GM23338 (cell line): ENCODE measurements at regions not wholly inside any gene's neighbourhood (a gene's known extent, or its start where the extent isn't known, plus 50 kb on each side); places are given as distances from the start of the nearest gene placed in this dataset.
A peak's percentile ranks its signal among the peaks of the same experiment; 100 is the strongest.

ENCODE experiments used
- ATAC-seq: fragments of 200-7000 bp; cut with Tn5 transposase; 3 replicates; pipeline ENCODE4 v1.9.1; 2020
- DNase-seq: peaks from one replicate; pipeline ENCODE4 v3.0.0-alpha.2; 2015; ENCODE audit warnings: low spot score
- H2AFZ ChIP-seq: fragments of 200-600 bp; sonication (generic); 2 replicates; pipeline ENCODE4 v1.8.0; 2016; ENCODE audit warnings: antibody characterized with exemption, mild to moderate bottlenecking, moderate library complexity
- H3F3A ChIP-seq: fragments of 200-600 bp; sonication (generic); replicated peaks from 2 replicates; pipeline ENCODE4 v1.8.0; 2017; ENCODE audit warnings: antibody characterized with exemption, mixed run types, low read depth
- H3K27ac ChIP-seq: fragments of 200-600 bp; sonication (generic); 2 replicates; pipeline ENCODE4 v1.6.1; 2016; ENCODE audit warnings: low read depth
- H3K27me3 ChIP-seq: fragments of 200-600 bp; sonication (generic); 2 replicates; pipeline ENCODE4 v1.8.0; 2016; ENCODE audit warnings: mild to moderate bottlenecking, mixed run types, moderate library complexity; ENCODE audit not compliant: insufficient read depth
- H3K36me3 ChIP-seq: fragments of 200-600 bp; sonication (generic); 2 replicates; pipeline ENCODE4 v1.8.0; 2016; ENCODE audit warnings: mild to moderate bottlenecking; ENCODE audit not compliant: insufficient read depth
- H3K4me1 ChIP-seq: fragments of 200-600 bp; sonication (generic); 2 replicates; pipeline ENCODE4 v1.8.0; 2016; ENCODE audit warnings: mild to moderate bottlenecking, moderate library complexity; ENCODE audit not compliant: insufficient read depth
- H3K4me2 ChIP-seq: fragments of 200-600 bp; sonication (generic); 2 replicates; pipeline ENCODE4 v1.7.1; 2017; ENCODE audit warnings: mixed run types
- H3K4me3 ChIP-seq: fragments of 200-600 bp; sonication (generic); 2 replicates; pipeline ENCODE4 v1.6.1; 2016; ENCODE audit warnings: mixed run types
- H3K79me2 ChIP-seq: fragments of 200-600 bp; sonication (generic); replicated peaks from 2 replicates; pipeline ENCODE4 v1.8.0; 2017; ENCODE audit warnings: mild to moderate bottlenecking; ENCODE audit not compliant: insufficient read depth
- H3K9me2 ChIP-seq: fragments of 200-600 bp; sonication (generic); 2 replicates; pipeline ENCODE4 v1.8.0; 2017; ENCODE audit not compliant: insufficient read depth
- H4K20me1 ChIP-seq: fragments of 200-600 bp; sonication (generic); replicated peaks from 2 replicates; pipeline ENCODE4 v1.8.0; 2017; ENCODE audit warnings: mild to moderate bottlenecking; ENCODE audit not compliant: insufficient read depth
- H3K27ac Mint-ChIP-seq: 2 replicates; pipeline ENCODE4 v1.8.0; 2020; ENCODE audit warnings: inconsistent platforms, mild to moderate bottlenecking, moderate library complexity, mixed read lengths
- H3K27me3 Mint-ChIP-seq: 3 replicates; pipeline ENCODE4 v1.8.0; 2022; ENCODE audit warnings: low read depth, mild to moderate bottlenecking, moderate library complexity, mixed read lengths, inconsistent platforms; ENCODE audit not compliant: insufficient read depth, poor library complexity
- H3K36me3 Mint-ChIP-seq: 3 replicates; pipeline ENCODE4 v1.8.0; 2021; ENCODE audit warnings: low read depth, mild to moderate bottlenecking, inconsistent platforms, moderate library complexity, mixed read lengths
- H3K4me1 Mint-ChIP-seq: 3 replicates; pipeline ENCODE4 v1.8.0; 2020; ENCODE audit warnings: mild to moderate bottlenecking, inconsistent platforms, mixed read lengths
- H3K4me3 Mint-ChIP-seq: 3 replicates; pipeline ENCODE4 v1.8.0; 2021; ENCODE audit warnings: moderate library complexity, mild to moderate bottlenecking, inconsistent platforms, mixed read lengths
- H3K9me3 Mint-ChIP-seq: 3 replicates; pipeline ENCODE4 v1.8.0; 2020; ENCODE audit warnings: moderate library complexity, mild to moderate bottlenecking, inconsistent platforms, mixed read lengths
- CREB1 ChIP-seq: fragments of 250-450 bp; sonication (Bioruptor Pico); IDR thresholded peaks from 2 replicates; pipeline ENCODE4 v1.5.0; 2020; ENCODE audit warnings: low read depth, mild to moderate bottlenecking, moderate library complexity
- CTCF ChIP-seq, 2 experiments: fragments of 200-600 bp in 1 of 2; sonication (generic) in 1 of 2; conservative IDR thresholded peaks; 2 replicates each; pipeline versions ENCODE4 v1.5.1 to v1.6.1; 2016 to 2017; ENCODE audit warnings: antibody characterized with exemption in 2 of 2, low read depth in 2 of 2, mild to moderate bottlenecking in 2 of 2, moderate library complexity in 1 of 2
- ETS1 ChIP-seq: IDR thresholded peaks from 2 replicates; pipeline ENCODE4 v1.6.1; 2016; ENCODE audit warnings: antibody characterized with exemption
- EZH2 ChIP-seq: fragments of 200-600 bp; sonication (generic); IDR thresholded peaks from one replicate; pipeline ENCODE4 v1.8.0; 2017; ENCODE audit warnings: antibody characterized with exemption, mild to moderate bottlenecking, low read depth; ENCODE audit not compliant: unreplicated experiment
- EZH2phosphoT487 ChIP-seq: fragments of 200-600 bp; sonication (generic); IDR thresholded peaks from one replicate; pipeline ENCODE4 v1.8.1; 2018; ENCODE audit warnings: antibody characterized with exemption; ENCODE audit not compliant: unreplicated experiment
- JUNB ChIP-seq: IDR thresholded peaks from one replicate; pipeline ENCODE4 v1.6.1; 2016; ENCODE audit warnings: antibody characterized with exemption; ENCODE audit not compliant: unreplicated experiment
- NANOG ChIP-seq: IDR thresholded peaks from 2 replicates; pipeline ENCODE4 v1.6.1; 2016; ENCODE audit warnings: antibody characterized with exemption, borderline replicate concordance
- POLR2AphosphoS5 ChIP-seq: IDR thresholded peaks from 2 replicates; pipeline ENCODE4 v1.6.1; 2016; ENCODE audit warnings: antibody characterized with exemption, low read depth
- STAT1 ChIP-seq: IDR thresholded peaks from one replicate; pipeline ENCODE4 v1.6.1; 2016; ENCODE audit warnings: antibody characterized with exemption; ENCODE audit not compliant: unreplicated experiment
- ZNF114 ChIP-seq: fragments of 250-450 bp; sonication (Bioruptor Pico); IDR thresholded peaks from 2 replicates; pipeline ENCODE4 v1.5.0; 2020; ENCODE audit warnings: mild to moderate bottlenecking, moderate library complexity
- ZNF331 ChIP-seq: fragments of 250-450 bp; sonication (Bioruptor Pico); IDR thresholded peaks from 2 replicates; pipeline ENCODE4 v1.5.0; 2020; ENCODE audit warnings: low read depth, mild to moderate bottlenecking, moderate library complexity
- TF ChIP-seq, protein P1 (sequence below): fragments of 250-450 bp; sonication (Bioruptor Pico); IDR thresholded peaks from 2 replicates; pipeline ENCODE4 v1.5.0; 2020; ENCODE audit warnings: mild to moderate bottlenecking, moderate library complexity
- TF ChIP-seq, protein P2 (sequence below): IDR thresholded peaks from one replicate; pipeline ENCODE4 v1.6.1; 2018; ENCODE audit warnings: antibody characterized with exemption; ENCODE audit not compliant: unreplicated experiment

DNA sequence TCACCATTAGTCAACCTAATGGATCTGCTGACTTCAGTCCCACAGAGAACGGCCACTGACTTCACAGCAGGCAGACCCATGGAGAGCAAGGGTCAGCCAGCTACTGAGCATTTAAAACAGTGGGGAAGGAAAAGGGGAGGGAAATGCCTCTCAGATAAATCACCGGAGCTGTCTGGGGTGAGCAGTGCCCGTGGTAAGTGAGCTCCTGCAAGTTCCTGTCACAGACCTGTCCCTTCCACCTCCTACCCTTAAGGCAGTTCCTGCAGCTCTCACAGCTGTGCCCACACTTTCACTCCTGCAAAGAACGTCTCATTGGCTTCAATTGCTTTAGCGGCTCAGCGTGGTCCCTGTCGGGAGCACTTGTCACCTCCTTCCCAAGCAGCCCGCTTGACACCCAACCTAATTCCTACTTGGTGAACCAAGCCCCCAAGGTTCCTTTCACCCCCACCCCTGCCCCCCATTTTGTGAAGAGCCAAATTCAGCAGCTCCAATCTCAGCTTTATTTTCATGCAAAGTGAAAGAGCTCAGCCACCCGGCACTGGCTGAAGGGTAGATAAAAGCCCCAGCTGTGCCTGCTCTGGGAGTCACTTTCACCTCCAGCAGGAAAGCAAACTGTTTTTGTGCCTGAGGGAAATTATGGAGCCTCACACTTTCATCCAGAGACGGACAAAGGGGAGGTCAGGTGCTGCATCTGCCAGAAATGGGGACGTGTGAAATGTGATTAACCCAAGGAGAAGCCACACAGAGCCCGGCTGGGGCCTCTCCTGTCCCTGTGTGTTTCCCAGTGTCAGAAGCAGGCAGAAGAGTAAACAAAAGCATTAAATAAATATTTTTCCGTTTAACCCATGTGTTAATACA, 306.2 kb downstream of the TTLL7 start:
- Mint-ChIP-seq H3K4me1 (peaks cover 69% of the 10 kb centered on the region), H3K27ac (peak overlapping the region; percentile 96), H3K36me3 (peaks cover 20% of the 10 kb centered on the region), H3K9me3 (peaks cover 13% of the 10 kb centered on the region), H3K4me3 (peak overlapping the region; percentile 57), H3K27me3 (peaks cover 11% of the 10 kb centered on the region)
- H3K27me3 ChIP-seq = no peaks in the 10 kb centered on the region
- no peaks in the 10 kb centered on the region; the same call in 1 of the 2 replicates for H3F3A ChIP-seq
- TF ChIP-seq CREB1 (no peak), ZNF331 (no peak), ETS1 (no peak), CTCF (conservative IDR thresholded peaks at IDR 0.05; ENCODE audit: low read depth in 2 of 2) (no peak), NANOG (peak; percentile 46; the same call in 1 of the 2 replicates), EZH2 (no peak), JUNB (no peak), STAT1 (no peak), POLR2AphosphoS5 (peak; percentile 34; the same call in 1 of the 2 replicates), EZH2phosphoT487 (no peak), ZNF114 (CRISPR knock-in tag) (0 out of 2 replicates have a peak, but pooled peaks have one; percentile 10)
- TF ChIP-seq, protein P1, sequence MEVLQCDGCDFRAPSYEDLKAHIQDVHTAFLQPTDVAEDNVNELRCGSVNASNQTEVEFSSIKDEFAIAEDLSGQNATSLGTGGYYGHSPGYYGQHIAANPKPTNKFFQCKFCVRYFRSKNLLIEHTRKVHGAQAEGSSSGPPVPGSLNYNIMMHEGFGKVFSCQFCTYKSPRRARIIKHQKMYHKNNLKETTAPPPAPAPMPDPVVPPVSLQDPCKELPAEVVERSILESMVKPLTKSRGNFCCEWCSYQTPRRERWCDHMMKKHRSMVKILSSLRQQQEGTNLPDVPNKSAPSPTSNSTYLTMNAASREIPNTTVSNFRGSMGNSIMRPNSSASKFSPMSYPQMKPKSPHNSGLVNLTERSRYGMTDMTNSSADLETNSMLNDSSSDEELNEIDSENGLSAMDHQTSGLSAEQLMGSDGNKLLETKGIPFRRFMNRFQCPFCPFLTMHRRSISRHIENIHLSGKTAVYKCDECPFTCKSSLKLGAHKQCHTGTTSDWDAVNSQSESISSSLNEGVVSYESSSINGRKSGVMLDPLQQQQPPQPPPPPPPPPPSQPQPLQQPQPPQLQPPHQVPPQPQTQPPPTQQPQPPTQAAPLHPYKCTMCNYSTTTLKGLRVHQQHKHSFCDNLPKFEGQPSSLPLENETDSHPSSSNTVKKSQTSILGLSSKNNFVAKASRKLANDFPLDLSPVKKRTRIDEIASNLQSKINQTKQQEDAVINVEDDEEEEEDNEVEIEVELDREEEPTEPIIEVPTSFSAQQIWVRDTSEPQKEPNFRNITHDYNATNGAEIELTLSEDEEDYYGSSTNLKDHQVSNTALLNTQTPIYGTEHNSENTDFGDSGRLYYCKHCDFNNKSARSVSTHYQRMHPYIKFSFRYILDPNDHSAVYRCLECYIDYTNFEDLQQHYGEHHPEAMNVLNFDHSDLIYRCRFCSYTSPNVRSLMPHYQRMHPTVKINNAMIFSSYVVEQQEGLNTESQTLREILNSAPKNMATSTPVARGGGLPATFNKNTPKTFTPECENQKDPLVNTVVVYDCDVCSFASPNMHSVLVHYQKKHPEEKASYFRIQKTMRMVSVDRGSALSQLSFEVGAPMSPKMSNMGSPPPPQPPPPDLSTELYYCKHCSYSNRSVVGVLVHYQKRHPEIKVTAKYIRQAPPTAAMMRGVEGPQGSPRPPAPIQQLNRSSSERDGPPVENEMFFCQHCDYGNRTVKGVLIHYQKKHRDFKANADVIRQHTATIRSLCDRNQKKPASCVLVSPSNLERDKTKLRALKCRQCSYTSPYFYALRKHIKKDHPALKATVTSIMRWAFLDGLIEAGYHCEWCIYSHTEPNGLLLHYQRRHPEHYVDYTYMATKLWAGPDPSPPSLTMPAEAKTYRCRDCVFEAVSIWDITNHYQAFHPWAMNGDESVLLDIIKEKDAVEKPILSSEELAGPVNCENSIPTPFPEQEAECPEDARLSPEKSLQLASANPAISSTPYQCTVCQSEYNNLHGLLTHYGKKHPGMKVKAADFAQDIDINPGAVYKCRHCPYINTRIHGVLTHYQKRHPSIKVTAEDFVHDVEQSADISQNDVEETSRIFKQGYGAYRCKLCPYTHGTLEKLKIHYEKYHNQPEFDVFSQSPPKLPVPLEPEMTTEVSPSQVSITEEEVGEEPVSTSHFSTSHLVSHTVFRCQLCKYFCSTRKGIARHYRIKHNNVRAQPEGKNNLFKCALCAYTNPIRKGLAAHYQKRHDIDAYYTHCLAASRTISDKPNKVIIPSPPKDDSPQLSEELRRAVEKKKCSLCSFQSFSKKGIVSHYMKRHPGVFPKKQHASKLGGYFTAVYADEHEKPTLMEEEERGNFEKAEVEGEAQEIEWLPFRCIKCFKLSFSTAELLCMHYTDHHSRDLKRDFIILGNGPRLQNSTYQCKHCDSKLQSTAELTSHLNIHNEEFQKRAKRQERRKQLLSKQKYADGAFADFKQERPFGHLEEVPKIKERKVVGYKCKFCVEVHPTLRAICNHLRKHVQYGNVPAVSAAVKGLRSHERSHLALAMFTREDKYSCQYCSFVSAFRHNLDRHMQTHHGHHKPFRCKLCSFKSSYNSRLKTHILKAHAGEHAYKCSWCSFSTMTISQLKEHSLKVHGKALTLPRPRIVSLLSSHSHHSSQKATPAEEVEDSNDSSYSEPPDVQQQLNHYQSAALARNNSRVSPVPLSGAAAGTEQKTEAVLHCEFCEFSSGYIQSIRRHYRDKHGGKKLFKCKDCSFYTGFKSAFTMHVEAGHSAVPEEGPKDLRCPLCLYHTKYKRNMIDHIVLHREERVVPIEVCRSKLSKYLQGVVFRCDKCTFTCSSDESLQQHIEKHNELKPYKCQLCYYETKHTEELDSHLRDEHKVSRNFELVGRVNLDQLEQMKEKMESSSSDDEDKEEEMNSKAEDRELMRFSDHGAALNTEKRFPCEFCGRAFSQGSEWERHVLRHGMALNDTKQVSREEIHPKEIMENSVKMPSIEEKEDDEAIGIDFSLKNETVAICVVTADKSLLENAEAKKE = 0 out of 2 replicates have a peak, but pooled peaks have one; percentile 1
- TF ChIP-seq, protein P2, sequence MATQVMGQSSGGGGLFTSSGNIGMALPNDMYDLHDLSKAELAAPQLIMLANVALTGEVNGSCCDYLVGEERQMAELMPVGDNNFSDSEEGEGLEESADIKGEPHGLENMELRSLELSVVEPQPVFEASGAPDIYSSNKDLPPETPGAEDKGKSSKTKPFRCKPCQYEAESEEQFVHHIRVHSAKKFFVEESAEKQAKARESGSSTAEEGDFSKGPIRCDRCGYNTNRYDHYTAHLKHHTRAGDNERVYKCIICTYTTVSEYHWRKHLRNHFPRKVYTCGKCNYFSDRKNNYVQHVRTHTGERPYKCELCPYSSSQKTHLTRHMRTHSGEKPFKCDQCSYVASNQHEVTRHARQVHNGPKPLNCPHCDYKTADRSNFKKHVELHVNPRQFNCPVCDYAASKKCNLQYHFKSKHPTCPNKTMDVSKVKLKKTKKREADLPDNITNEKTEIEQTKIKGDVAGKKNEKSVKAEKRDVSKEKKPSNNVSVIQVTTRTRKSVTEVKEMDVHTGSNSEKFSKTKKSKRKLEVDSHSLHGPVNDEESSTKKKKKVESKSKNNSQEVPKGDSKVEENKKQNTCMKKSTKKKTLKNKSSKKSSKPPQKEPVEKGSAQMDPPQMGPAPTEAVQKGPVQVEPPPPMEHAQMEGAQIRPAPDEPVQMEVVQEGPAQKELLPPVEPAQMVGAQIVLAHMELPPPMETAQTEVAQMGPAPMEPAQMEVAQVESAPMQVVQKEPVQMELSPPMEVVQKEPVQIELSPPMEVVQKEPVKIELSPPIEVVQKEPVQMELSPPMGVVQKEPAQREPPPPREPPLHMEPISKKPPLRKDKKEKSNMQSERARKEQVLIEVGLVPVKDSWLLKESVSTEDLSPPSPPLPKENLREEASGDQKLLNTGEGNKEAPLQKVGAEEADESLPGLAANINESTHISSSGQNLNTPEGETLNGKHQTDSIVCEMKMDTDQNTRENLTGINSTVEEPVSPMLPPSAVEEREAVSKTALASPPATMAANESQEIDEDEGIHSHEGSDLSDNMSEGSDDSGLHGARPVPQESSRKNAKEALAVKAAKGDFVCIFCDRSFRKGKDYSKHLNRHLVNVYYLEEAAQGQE = no peak
- 0 out of 2 replicates have a peak, but pooled peaks cover 3% of the 10 kb centered on the region for H3K36me3 ChIP-seq
- ATAC-seq (peak; percentile 87), DNase-seq (peak; percentile 81)
- peaks cover 57% of the 10 kb centered on the region for H3K4me1 ChIP-seq
- H3K4me2 ChIP-seq = peak overlapping the region; percentile 60
- H4K20me1 ChIP-seq = no peaks in the 10 kb centered on the region
- peak overlapping the region; percentile 15; the same call in 1 of the 2 replicates for H2AFZ ChIP-seq
- H3K4me3 ChIP-seq = peak overlapping the region; percentile 29
- no peaks in the 10 kb centered on the region for H3K79me2 ChIP-seq
- H3K9me2 ChIP-seq = peaks cover 5% of the 10 kb centered on the region; the same call in 1 of the 2 replicates
- H3K27ac ChIP-seq = peak overlapping the region; percentile 96
